ENCODE measurements at regions not wholly inside any gene's neighbourhood (a gene's known extent, or its start where the extent isn't known, plus 50 kb on each side); places are given as distances from the start of the nearest gene placed in this dataset.
"Not testable (repeated sequence)": the region's sequence is repeated elsewhere in the genome, so short reads cannot be mapped to it uniquely, and the experiment has no call there.

DNA sequence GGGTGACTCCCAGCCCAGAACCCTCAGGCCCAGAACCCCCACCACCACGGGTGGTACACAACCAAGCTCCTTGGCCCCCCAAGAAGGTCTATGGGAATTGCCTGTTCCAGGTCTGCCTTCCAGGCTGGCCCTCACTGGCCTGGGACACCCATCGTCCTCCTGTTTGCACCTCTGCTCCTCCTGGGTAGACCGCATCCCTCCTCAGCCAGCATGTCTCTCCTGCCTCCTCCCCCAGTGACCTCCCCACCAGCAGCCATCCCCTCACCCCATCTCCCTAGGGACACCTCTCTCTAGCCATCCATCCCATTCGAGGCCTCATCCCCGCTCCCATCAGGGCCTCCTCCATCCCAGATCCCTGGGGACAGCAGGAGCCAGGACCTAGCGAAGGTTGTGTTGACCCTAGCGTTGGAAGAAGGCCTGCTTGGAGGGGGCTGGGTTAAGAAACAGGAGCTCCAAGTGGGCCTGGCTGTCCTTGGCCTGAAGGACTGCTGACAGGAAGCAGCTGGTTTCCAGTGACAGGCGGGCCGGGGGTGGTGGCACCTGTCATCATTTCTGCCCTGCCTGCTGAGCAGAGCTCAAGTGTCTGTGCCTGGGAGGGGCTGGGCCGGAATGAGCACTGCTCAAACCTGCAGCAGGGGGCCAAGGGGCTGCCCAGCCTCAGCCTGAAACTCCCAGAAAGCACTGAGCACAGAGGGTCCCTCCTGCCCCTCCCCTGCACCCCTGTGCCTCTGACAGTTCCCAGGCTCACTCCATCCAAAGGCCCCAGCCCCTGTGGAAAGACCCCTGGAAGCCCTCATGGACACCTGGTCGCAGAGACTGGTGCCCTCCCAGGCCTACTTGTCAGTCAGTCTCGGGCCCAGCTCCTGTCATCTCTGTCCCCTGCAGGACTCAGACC is 96.0 kb upstream of the OTOS start:
- peak in 4 of 11 donors; percentile 60 to 72 (median 68) for DNase-seq (ENCODE audit: extremely low read depth in 1 of 11, low read depth in 9 of 11, low spot score in 4 of 11)

DNA sequence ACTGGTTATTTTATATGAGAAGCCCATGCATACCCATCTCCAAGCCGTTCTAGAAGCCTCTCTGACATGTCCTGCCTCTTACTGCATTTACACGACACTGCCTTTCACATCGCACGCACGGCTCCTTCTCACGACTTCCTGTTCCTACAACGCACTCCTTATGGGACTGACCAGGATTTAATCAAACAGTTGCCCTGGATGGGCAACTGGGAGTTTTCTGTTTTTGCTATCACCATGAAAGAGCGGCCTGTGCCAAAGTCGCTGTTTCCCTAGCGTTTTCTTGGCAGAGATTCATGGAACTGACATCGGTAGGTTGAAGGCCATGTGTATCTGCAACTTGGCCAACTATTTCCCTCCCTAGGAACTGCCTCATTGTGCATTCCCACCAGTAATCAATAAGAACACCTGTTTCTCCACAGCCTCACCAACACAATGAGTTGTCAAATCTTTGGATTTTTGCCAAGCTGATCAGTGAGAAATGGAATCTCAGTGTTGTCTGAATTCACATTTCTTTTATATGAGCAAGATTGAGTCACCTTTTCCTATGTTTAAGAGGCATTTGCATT is 97.2 kb upstream of the OTOS start:
- no peak for DNase-seq (ENCODE audit: extremely low read depth in 1 of 11, low read depth in 9 of 11, low spot score in 4 of 11)

DNA sequence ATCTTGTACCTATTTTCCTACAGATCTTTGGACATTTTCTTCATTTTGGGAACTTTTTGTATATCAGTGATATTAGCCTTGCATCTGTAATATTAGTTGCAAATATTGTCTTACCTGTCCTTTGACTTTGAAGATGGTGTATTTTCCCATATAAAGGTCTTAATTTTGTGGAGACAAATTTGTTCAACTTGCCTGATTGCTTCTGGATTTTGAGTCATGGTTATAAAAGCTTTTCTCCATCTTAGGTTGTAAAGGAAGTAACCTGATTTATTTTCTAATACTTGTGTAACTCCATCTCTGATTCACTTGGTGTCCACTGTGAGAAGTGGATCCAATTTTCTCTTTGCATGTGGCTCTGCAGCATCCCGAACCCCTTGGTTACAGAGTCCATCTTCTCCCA is 97.7 kb upstream of the OTOS start:
- DNase-seq (ENCODE audit: extremely low read depth in 1 of 11, low read depth in 9 of 11, low spot score in 4 of 11): no peak

DNA sequence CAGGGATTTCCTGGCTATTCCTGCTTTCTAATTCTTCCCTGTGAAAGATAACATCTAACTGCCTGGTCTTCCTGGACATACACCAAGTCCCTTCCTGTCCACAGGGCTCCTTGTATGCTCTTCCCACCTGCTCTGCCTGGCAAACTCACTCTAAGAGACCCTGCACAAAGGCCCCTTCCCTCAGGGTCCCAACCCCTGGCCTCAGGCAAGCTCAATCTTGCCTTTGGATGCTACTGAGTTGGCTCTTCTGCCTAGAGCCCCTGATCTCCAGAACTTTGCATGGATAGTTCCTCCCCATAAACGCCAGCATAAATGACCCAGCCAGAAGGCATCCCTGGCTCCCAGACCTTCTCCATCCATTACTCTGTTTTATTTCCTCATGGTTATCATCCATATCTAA is 98.3 kb upstream of the OTOS start:
- no peak for DNase-seq (ENCODE audit: extremely low read depth in 1 of 11, low read depth in 9 of 11, low spot score in 4 of 11)

DNA sequence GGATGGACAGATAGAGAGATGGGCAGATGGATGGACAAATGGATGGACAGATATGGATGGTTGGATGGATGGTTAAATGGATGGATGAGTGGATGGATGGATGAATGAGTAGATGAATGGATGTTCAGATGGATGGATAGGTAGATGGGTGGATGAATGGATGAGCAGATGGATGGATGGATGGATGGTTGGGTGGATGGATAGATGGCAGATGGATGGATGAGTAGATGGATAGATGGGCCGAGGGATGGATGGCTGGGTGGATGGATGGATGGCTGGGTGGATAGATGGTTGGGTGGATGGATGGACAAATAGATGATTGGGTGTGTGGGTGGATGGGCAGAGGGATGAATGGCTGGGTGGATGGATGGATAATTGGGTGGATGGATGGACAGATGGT is 98.9 kb upstream of the OTOS start:
- no peak for DNase-seq (ENCODE audit: extremely low read depth in 1 of 11, low read depth in 9 of 11, low spot score in 4 of 11)

DNA sequence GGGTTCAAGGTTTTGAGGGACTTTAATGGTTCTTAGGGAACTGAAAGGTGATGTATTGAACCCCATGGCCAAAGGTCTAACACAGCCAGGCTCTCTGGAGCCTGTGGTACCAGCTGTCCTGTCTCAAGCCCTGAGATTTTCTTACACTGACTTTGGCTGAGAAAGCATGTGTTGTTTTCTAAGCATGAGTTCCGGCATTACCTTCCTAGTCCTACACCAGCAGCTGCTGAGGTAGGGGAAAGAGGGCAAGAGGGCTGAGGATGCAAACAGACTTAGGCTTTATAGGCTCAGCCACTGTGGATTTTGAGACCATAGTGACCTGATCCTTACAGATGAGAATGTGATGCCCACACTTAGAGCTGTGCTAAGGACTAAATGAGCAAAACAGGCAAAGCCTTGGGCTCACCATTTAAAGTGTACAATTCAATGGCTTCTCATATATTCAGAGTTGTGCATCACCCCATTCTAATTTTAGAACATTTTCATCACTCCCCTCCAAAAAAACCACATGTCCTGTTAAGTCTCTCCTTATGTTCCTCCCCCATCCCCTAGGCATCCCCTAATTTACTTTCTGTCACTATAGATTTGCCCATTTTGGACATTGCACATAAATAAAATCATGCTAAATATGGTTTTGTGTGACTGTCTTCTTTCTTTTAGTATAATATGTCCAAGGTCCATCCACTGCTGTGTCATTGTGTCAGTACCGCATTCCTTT is 99.7 kb upstream of the OTOS start:
- DNase-seq (ENCODE audit: extremely low read depth in 1 of 11, low read depth in 9 of 11, low spot score in 4 of 11): no peak

DNA sequence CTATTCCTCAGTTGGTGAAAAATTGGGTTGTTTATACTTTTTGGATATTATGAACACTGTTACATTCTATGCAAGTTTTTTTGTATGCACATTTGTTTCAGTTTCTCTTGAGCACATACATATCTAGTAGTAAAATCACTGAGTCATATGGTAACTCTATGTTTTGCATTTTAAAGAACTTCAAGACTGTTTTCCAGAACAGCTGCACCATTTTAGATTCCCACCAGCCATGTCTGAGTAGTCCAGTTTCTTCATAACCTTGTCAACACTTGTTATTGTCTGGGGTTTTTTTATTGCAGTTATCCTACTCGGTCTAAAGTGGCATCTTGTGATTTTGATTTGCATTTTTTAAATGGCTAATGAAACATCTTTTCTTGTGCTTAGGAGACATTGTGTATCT is 100.3 kb upstream of the OTOS start:
- DNase-seq (ENCODE audit: extremely low read depth in 1 of 11, low read depth in 9 of 11, low spot score in 4 of 11): no peak

DNA sequence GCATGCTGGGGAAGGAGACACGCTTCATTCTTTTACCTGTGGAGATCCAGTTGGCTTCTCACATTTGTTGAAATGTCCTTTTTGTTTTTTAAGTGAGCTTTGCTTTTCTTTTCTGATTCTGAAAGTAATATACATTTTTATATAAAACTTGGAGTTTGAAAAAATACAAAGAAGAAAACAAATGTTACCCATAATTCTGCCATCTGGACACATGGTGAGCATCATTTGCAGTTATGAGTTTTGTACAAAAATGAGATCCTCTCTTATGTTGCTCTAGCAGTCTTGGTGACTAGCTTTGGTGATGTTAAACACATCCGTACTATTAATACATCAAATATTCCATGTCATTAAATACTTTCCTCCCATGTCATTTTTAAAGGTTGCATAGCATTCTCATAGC is 101.1 kb upstream of the OTOS start:
- DNase-seq (ENCODE audit: extremely low read depth in 1 of 11, low read depth in 9 of 11, low spot score in 4 of 11): no peak

DNA sequence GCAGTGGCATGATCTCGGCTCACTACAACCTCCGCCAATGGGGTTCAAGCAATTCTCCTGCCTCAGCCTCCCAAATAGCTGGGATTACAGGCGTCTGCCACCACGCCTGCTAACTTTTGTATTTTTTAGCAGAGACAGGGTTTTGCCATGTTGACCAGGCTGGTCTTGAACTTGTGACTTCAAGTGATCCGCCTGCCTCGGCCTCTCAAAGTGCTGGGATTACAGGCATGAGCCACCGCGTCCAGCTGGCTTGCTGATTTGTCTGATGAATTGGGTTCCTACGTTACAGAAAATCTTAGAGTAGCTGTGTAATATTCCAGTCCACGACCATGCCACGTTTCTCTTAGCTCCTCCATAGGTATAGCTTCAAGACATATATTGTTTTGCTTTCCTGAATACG is 102.6 kb upstream of the OTOS start:
- not testable (repeated sequence) for DNase-seq (ENCODE audit: extremely low read depth in 1 of 11, low read depth in 9 of 11, low spot score in 4 of 11)

DNA sequence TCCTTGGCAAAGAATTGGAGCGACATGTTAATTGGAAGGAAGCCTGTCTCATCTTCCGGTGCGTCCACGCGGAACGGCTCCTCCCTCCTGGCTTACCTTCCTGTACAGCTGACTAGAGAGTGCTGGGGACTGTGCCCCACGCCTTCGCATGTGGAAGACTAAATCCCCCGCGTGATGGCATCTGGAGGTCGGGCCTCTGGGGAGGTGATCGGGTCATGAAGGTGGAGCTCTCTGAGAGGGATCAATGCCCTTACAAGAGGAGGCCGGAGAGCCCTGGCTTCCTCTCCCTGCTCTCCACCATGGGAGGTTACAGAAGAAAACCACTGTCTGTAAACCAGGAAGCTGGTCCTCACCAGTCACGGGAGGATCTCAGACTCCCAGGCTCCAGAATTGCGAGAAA is 104.1 kb upstream of the OTOS start:
- DNase-seq (ENCODE audit: extremely low read depth in 1 of 11, low read depth in 9 of 11, low spot score in 4 of 11): no peak

DNA sequence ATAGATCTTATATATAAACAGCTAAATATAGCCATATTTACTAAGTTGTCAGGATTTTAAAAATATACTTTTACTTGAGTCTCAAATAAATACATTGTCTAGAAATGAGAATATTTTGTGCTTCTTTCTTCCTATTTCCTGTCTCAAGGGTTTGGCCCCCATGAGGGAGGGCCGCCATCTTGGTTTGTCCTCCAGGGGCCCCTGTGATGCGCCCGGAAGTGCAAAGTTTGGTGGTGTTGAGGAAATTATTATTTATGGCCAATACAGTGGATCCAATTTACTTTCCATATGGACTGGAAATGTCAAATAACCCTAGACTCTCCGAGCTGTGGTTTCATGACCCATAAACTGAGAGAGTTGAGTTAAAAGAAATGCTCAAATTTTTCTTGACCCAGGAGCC is 104.7 kb upstream of the OTOS start:
- no peak for DNase-seq (ENCODE audit: extremely low read depth in 1 of 11, low read depth in 9 of 11, low spot score in 4 of 11)

DNA sequence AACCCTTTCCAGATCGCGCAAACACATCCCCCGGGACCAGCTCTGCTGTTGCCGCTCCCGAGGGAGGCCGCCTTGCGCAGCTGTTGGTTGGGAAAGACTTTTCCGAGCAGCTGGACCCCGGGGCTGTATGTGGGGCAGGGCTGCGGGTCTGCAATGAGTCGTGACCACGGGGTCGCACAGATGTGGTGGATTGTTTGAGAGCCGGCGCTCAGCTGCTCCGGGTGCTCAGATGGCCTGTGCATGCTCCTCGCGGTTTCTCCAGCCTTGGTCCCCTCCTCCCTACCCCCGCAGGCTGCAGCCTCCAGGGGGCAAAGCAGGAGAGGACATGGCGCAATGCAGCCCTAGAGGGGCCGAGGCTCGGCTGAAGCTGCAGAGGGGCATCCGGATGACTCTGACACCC is 105.2 kb upstream of the OTOS start:
- no peak for DNase-seq (ENCODE audit: extremely low read depth in 1 of 11, low read depth in 9 of 11, low spot score in 4 of 11)

DNA sequence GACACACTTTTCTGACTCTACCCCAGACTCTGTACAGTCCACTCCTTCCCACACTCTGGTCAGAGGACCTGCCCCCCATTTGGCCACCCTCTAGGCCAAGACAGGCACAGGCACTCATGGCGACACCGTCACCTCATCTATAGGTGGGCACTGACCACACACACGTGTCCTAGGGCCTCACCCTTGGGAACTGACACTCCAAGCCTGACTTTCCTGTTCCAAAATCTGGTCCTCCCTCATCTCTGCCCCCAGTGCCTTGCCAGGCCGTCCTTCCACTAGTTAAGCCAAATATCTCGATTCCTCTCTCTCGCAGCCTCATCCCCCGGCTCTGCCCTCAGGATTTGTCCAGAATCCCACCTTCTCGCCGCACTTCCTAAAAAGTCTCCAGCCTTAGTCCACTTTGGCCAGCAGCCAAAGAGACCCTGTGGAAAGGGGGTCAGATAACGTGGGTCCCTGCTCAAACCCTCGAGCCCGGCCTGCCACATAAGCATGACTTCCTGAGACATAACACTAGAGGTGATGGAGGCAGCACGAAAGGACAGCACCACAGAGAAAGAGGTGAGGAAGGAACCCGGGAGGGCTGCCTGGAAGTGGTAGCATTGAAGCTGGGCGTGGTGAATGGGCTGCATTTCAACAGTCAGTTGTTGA is 105.8 kb upstream of the OTOS start:
- DNase-seq (ENCODE audit: extremely low read depth in 1 of 11, low read depth in 9 of 11, low spot score in 4 of 11): no peak

DNA sequence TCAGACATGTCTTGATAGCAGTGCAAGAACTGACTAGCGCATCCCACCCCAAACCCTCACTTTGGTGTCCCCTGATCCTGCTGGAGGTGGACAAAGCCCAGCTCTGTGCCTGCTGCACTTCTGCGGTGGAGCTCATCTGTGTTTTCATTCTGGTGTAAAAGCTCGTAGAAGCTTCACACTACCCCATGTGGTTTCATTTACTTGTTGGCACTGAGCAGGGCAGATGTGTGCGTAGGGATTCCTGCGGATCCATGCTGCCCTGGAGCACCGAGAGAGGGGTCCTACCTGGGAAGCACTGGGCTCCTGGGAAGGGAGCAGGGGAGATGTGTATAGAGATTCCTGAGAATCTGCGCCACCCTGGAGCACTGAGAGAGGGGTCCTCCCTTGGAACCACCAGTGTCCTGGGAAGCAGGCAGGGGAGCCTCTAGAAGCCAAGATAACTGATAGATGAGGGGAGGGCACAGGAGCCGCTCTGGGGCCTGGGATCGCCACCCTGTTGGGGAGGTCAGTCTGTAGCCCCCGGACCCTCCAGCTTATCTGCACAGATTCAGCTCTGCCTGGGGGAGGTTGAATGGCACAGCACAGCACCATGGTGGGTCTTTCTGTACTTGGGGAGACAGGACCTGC is 106.9 kb upstream of the OTOS start:
- no peak for DNase-seq (ENCODE audit: extremely low read depth in 1 of 11, low read depth in 9 of 11, low spot score in 4 of 11)

DNA sequence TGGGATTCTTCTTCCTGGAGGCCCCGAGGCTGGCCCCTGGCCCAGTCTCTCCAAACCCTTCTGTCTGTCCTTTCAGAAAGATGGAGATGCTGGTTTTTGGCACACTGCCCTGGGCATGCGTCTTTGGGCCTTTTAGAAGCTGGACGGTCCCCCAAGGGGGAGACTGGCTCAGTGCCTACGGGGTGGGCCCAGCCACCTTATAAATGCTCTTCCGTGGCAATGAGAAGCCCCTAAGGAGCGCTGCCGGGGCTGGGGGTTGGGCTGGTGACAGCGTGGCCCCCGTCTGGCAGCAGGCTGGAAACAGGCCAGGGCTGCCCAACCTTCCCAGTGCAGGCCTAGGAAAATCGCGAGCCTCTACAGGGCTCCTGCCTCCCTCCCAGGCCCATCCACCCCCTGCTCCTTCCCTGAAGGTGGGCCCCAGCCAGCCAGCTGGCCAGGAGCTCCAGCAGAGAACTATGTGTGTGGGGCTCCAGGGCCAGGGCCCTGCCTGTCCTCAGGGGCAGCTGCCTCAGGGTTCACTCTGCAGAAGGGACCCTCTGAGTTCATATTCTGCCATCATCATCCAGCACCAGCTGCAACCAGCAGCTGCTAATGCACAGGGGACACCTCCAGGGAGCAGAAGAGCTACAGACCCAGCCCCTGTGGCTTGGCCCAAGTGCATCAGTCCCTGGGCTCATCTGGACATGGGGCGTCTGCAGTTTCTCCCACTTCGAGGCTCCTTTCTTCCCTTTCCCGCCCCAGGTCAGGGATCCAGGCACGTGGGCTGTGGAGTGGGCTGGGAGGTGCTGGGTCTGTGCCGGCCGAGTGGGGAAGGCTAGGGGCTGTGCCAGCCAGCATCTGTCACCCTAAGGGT is 107.6 kb upstream of the OTOS start:
- no peak for DNase-seq (ENCODE audit: extremely low read depth in 1 of 11, low read depth in 9 of 11, low spot score in 4 of 11)

DNA sequence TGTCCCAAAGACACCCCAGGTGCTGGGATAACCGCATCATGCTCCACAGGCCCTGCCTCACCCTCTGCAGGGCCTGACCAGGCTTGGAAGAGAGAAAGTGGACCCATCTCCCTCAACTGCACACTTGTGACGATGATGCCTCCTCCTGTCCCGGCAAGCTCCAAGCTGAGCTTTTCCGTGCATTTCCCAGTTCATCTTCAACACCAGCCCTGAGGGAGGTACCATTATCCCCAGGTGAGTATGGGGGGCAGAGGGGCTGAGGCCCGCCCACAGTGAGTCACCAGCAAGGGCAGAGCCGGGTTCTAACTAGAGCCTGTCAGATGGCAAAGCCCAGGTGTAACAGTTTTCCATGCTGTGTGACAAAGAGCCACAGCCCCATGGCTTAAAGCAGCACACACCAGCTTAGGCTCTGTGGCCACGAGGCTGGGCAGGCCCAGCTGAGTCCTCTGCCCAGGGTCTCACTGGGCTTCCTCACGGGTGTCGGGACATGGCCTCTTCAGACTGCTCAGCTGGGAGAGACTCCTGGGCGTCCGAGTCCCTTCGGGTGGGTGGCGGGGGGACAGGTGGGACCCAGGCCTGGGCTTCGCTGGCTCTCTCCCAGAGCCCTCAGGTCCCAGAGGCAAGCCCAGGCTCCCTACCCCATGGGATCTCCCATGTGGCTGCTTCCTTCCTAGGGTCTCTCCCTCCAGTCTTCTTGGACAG is 108.4 kb upstream of the OTOS start:
- no peak for DNase-seq (ENCODE audit: extremely low read depth in 1 of 11, low read depth in 9 of 11, low spot score in 4 of 11)

DNA sequence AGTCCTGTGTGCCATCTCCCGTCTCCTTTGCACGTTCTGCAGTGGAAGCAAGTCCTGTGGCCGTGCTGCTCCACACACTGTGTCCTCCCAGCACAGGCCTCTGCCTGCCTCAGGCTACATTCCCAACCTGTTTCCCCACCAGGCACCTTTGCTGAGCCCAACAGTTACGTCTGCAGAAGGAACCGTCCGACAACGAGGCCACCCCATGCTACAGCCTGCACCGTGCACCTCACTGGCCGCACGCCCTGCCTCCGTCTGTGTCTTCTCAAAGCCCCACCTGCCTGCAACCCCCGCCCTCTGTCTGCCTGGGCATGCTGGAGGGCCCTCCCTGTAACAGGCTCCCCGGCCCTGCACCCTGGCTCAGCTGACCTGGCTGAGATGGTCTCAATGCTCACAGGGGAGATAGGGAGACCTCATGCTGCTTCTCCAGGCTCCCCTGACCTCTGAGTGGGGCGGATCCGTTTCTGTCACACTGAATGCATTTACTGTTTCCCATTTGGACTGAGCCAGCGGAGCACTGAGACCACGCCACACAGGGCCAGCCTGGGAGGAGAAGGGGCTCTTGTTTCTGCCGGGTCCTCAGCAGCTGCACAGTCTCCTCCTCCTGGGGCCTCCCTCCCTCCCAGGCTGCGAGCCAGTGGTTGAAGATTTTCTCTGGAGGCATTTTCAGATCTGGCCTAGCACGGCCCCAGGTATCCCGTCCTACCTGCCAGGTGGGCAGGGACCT is 109.1 kb upstream of the OTOS start:
- no peak for DNase-seq (ENCODE audit: extremely low read depth in 1 of 11, low read depth in 9 of 11, low spot score in 4 of 11)
